Globus pallidus (tissue), 1 donor: ENCODE measurements at regions not wholly inside any gene's neighbourhood (a gene's known extent, or its start where the extent isn't known, plus 50 kb on each side); places are given as distances from the start of the nearest gene placed in this dataset.

ENCODE experiments used
- DNase-seq: peaks from one replicate; pipeline ENCODE4 v3.0.0-alpha.2; 2015; ENCODE audit warnings: low spot score

GRCh38 chr13:95499811-95500712 lies 52.5 kb upstream of the CLDN10 start:
- no peak for DNase-seq

- no peak for DNase-seq
These were observed 50.3 kb upstream of the CLDN10 start for GRCh38 chr13:95502216-95502615.
